H1 (cell line): ENCODE measurements at regions not wholly inside any gene's neighbourhood (a gene's known extent, or its start where the extent isn't known, plus 50 kb on each side); places are given as distances from the start of the nearest gene placed in this dataset.

ENCODE experiments used
- BCL11A ChIP-seq, 2 experiments: IDR thresholded peaks; one replicate each; pipeline ENCODE4 v1.6.1; 2011; ENCODE audit warnings: low read depth in 2 of 2, low read length in 2 of 2, mild to moderate bottlenecking in 2 of 2
- TEAD4 ChIP-seq: IDR thresholded peaks from 2 replicates; pipeline ENCODE4 v1.6.1; 2012; ENCODE audit warnings: low read depth, low read length, inconsistent platforms, mixed read lengths

GRCh38 chr14:87405563-87405962 is 587.4 kb downstream of the GALC start (continued):
- TF ChIP-seq BCL11A (IDR thresholded peaks at IDR 0.05; ENCODE audit: low read depth in 2 of 2, low read length in 2 of 2) (no peak), TEAD4 (no peak)
- TF ChIP-seq, all 59 proteins: peak for 0
